HG02759 (cell line): ENCODE measurements at regions not wholly inside any gene's neighbourhood (a gene's known extent, or its start where the extent isn't known, plus 50 kb on each side); places are given as distances from the start of the nearest gene placed in this dataset.

ENCODE experiments used
- ATAC-seq: cut with Tn5 transposase; IDR thresholded peaks from one replicate; pipeline ENCODE4 v1.9.1; 2021; ENCODE audit warnings: mild to moderate bottlenecking, moderate library complexity; ENCODE audit not compliant: unreplicated experiment

GRCh38 chr2:226143091-226143490 lies 656.5 kb downstream of the IRS1 start:
- ATAC-seq = no peak

GRCh38 chr2:226142463-226142862 lies 657.2 kb downstream of the IRS1 start:
- no peak for ATAC-seq

DNA sequence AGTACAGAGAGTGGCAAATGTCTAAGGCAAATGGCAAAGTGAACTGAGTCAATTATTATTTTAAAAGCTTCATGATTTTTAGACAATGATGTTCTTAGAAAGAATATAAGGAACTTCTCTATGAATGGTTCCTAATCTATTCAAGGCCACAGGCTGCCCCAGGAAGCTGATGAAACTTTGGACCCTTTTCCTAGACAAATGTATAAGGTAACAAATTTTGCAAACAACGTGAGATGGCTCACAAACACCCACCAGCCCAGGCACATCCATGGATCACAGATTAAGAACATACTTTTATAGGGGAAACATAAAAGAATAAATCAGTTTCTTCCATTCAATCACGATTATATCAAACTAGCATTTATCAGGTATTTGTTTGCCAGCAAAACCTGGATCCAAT lies 659.0 kb downstream of the IRS1 start:
- ATAC-seq = no peak

DNA sequence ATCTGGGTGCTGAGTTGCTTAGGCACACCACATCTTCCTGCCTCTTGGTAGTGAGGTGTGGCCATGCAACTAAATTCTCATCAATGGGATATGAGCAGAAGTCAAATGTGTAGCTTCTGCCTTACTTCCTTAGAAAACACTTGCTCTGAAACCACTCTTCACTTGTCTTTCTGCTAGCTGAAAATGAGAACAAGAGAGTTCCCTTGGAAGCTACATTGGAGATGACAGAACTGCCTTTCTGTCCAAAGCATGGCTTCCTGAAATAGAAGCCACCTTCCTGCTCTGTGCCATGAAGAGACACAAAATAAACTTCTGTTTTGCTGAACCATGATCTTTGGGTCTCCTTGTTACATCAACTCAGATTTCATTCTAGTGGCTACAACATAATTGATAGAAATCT lies 659.9 kb downstream of the IRS1 start:
- no peak for ATAC-seq

DNA sequence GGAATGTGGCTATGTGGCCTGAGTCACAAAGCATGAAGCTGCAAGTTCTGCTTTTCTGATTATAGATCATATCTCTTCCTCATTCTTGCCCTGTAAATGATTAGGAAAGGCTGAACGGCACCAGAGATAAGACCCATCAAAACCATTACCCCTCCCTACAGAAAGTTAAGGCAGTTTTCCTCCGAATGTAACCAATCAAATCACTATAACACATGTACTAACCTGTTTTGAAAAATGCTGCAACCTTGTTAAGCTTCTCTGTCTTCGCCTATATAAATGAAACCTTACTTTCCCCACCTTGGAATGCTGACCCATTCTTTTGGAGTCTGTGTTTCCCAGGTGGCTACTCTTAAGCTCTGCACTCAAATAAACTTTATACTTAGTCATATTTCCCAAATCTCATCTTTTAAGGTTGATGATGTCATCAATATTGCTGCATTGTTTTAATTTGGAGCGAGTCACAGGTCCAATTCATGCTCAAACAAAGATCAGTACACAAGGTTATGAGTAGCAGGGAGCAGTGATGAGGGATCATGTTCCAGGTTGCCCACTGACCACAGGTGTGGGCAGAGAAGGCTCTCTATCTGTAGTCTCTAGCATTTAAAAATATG lies 662.3 kb downstream of the IRS1 start:
- peak; percentile 81 for ATAC-seq

DNA sequence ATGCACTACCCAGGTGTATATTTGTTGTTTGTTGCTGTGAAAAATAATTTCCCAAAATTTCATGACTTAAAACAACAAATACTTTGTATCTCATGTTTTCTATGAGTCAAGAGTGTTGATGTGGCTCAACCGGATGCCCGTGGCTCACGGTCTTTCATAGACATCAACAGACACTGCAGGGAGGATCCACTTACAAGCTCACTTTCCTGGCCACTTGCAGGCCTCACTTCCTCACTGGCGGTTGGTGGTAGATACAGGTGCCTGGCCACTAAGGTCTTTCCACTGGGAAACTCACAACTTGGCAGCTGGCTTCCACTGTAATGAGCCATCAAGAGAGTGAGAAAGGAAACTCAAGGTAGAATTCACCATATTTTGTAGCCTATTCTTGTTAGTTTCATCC lies 662.9 kb downstream of the IRS1 start:
- ATAC-seq = peak; percentile 63

DNA sequence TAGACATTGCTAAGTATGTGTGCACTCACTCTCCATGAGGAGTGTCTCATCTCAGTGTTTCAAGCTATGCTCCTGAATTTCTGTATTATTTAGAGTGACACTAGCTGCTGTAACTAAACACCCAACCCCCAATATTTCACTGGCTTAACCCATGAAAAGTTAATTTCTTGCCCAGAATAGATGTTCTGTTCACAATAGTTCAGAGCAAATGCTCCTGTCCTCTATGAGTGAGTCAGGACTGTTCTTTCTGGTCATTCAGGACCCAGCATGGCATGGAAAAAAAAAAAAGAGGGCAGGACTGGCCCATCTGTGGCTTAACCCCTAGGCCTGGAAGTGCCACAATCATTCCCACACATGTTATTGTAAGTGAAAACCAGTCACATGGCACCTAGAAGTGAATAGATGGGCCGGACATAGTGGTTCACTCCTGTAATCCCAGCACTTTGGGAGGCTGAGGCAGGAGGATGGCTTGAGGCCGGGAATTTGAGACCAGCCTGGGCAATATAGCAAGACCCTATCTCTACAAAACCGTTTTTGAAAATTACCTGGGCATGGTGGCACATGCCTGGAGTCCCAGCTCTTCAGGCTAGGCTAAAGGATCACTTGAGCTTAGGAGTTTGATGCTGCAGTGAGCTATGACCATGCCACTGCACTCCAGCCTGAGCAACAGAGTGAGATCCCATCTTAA lies 663.6 kb downstream of the IRS1 start:
- ATAC-seq = no peak

GRCh38 chr2:226132323-226133215 lies 667.1 kb downstream of the IRS1 start:
- ATAC-seq = no peak

- ATAC-seq = no peak
Observed at GRCh38 chr2:226131299-226131784, 668.3 kb downstream of the IRS1 start.

DNA sequence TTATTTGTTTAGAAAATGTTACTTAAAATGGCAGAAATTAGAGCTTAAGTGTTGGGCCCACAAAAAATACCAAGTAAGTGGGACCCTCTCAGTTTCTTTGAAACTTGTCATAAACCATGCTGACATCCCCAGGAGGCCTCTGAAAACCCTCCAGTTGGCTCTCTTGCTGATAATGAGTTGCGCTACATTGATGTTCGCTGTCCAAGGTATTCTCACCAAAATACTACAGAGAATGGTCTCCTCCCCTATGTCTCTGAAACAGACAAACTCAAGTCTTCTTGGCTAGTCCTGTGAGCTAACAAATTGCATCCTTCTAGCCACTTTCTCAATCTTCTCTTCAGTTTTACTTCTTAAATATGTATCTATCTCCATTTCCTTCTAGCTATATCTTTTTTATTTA lies 669.4 kb downstream of the IRS1 start:
- no peak for ATAC-seq

DNA sequence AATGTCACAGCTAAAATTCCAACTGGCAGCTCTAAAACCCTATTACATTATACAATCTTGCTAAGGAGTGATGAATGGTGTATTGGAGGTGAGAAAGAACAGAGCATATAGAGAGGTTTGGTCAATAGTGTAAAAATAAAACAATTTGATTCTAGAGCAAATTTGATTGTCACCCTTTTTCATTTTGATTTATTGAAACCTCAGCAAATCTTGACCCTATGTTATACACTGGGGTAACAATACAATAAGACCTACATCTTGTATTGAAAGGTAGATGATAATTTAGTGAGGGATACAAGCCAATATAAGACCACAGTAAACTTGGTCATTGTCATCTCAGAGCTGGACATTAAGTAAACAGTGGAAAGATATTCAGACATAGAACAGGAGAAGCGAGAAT lies 671.9 kb downstream of the IRS1 start:
- ATAC-seq = no peak

GRCh38 chr2:226126104-226126503 lies 673.5 kb downstream of the IRS1 start:
- ATAC-seq = no peak

GRCh38 chr2:226125176-226125883 lies 674.3 kb downstream of the IRS1 start:
- ATAC-seq = no peak

GRCh38 chr2:226124548-226125011 lies 675.0 kb downstream of the IRS1 start:
- ATAC-seq = no peak

DNA sequence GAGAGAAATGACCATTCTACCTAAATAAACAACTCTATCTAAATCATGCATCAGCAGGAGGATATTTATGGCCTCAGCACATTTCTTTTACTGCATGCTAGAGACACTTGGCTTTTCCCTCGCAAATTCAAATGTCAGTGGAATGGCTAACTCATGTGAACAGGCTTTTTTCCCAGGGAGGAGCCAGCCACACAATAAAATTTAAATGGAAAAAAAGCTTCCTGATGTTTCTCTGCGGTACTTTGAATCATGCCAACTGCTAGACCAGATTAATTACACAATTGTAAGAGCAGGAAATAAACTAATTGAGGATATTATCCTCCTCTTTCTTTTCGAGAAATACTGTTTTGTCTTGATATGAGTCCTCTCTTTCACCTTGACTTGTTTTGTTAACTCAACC lies 676.3 kb downstream of the IRS1 start:
- no peak for ATAC-seq

- no peak for ATAC-seq
Observed at GRCh38 chr2:226122041-226122440, 677.6 kb downstream of the IRS1 start.

DNA sequence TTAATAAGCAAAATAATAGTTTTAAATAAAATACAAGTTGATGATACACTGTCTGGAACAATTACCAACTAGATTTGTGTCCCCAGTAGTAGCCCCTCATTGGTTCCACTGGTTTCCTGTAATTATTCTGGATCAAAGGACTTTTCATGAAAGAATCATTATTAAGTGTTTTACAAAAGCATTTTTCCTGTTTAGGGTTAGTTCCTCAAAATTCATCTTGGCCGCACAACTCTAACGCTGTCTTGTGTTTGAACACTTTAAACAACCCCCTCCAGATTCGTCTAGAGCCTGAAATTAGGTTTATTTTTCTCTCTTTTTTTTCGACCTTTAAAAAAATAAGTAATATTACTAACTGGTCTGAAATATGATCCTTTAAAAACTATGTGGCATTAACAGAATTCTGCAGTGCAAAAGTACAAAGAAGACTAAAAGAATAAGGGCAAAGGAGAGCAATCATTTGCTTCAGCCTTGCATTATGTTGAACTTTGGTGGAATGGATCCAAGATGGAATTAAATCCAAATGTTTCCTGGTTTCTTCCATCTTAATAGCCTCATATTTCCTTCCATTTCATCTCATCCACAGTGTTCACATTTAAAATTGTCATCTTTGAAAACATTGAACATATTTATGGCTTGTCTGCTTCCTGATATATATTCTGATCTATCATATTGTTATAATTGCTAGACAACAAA lies 678.4 kb downstream of the IRS1 start:
- no peak for ATAC-seq

DNA sequence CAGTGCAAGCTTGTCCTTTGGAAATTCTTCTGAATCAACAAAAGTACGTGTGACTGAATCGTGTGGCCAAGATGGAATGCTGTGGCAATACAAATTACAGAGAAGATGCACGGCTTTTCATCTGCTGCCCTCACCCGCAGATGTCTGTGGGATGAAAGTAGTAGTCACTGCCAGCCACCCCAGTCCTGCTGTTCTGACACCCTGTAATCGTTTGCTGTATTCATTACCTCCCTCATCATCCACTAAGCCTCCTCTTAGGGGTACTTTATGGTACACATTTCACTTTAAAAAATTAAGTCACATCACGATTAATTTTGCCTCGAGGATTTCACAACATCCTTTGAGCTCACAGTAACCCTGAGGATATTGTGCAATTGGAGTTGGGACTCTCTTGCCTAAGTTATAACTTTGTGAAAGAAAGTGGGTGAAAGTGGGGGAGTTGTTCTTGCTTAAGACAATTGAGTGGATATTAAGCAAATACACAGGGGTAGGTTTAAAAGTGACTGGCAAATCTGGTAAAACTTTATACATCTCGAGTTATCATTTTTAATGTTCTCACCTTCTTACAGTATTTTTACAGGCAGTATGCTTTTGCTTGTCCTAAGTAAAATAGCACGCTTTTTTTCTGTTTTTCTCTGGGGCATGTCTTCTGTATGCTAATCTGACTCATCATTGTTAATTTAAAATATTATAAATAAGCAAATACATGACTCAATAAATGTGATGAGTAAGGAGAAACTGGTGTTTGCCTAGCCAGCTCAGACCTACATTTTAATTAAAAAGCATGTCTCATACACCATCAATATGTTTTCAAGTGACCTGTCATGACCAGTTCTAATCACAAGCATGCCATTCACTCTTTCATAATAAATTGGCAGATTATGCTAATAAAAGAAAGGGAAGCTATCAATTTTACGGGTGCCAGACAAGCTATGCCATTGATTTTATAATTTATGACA lies 680.9 kb downstream of the IRS1 start:
- no peak for ATAC-seq

GRCh38 chr2:226117510-226118065 lies 682.0 kb downstream of the IRS1 start:
- no peak for ATAC-seq
